Activated B cell treated with CpG ODN at 0.5 μM for 24 hours (primary cell): ENCODE measurements at regions not wholly inside any gene's neighbourhood (a gene's known extent, or its start where the extent isn't known, plus 50 kb on each side); places are given as distances from the start of the nearest gene placed in this dataset.

Experiments
- ATAC-seq: fragments of 200-7000 bp; cut with Tn5 transposase; one replicate; pipeline ENCODE4 v1.10.0; 2021; ENCODE audit warnings: low read depth, mild to moderate bottlenecking, moderate library complexity
- CTCF ChIA-PET: fragments of 350-600 bp; sonication (Branson Sonifier 250); formaldehyde crosslinking; loops from one replicate; lab custom pipeline; 2021; ENCODE audit warnings: antibody characterized with exemption; lab: Charles Lee
- POLR2A ChIA-PET: fragments of 350-600 bp; sonication (Branson Sonifier 250); formaldehyde crosslinking; loops from one replicate; lab custom pipeline; 2021; ENCODE audit warnings: antibody characterized with exemption; lab: Charles Lee
- DNase-seq: peaks from one replicate; pipeline ENCODE4 v3.0.0; 2022
- H3K27ac Mint-ChIP-seq: one replicate; pipeline ENCODE4 v1.8.0; 2020; ENCODE audit warnings: mixed read lengths
- H3K27me3 Mint-ChIP-seq: one replicate; pipeline ENCODE4 v1.8.0; 2021; ENCODE audit warnings: mixed read lengths
- H3K36me3 Mint-ChIP-seq: one replicate; pipeline ENCODE4 v1.8.0; 2021; ENCODE audit warnings: low read depth, mixed read lengths
- H3K4me1 Mint-ChIP-seq: one replicate; pipeline ENCODE4 v1.8.0; 2021; ENCODE audit warnings: mixed read lengths
- H3K4me3 Mint-ChIP-seq: one replicate; pipeline ENCODE4 v1.8.0; 2020; ENCODE audit warnings: mild to moderate bottlenecking, mixed read lengths
- H3K9me3 Mint-ChIP-seq: one replicate; pipeline ENCODE4 v1.8.0; 2020; ENCODE audit warnings: mixed read lengths
- CTCF ChIP-seq: fragments of 200-600 bp; IDR thresholded peaks from one replicate; pipeline ENCODE4 v1.8.0; 2022; ENCODE audit warnings: antibody characterized with exemption, mild to moderate bottlenecking
- intact Hi-C: fragments of 100-400 bp; cut with micrococcal nuclease; formaldehyde crosslinking; loops from one replicate; pipeline ENCODE4 v1.15.1; 2024

- H3K36me3 Mint-ChIP-seq: peaks cover 1% of the 10 kb centered on the region
- peaks cover 5% of the 10 kb centered on the region for H3K4me1 Mint-ChIP-seq
- no peak overlapping the region for H3K4me3 Mint-ChIP-seq
- intact Hi-C loops: loop anchor here (10.0 kb wide), 1 partner anchor 1028 kb away; no protein-coding TSS in a partner anchor
- ATAC-seq (no peak), DNase-seq (no peak)
- no peaks in the 10 kb centered on the region for H3K27me3 Mint-ChIP-seq
- ChIA-PET POLR2A (no interaction called here), CTCF (interaction anchor here (0.7 to 2.3 kb wide), 22 partner anchors 8 to 439 kb away, joined by 3 to 14 read pairs (median 4); no protein-coding TSS in a partner anchor)
- H3K27ac Mint-ChIP-seq: no peak overlapping the region
- no peak for TF ChIP-seq CTCF
- H3K9me3 Mint-ChIP-seq: peaks cover 6% of the 10 kb centered on the region
Observed at GRCh38 chr1:199112365-199112764, 473.5 kb downstream of the PTPRC start.

DNA sequence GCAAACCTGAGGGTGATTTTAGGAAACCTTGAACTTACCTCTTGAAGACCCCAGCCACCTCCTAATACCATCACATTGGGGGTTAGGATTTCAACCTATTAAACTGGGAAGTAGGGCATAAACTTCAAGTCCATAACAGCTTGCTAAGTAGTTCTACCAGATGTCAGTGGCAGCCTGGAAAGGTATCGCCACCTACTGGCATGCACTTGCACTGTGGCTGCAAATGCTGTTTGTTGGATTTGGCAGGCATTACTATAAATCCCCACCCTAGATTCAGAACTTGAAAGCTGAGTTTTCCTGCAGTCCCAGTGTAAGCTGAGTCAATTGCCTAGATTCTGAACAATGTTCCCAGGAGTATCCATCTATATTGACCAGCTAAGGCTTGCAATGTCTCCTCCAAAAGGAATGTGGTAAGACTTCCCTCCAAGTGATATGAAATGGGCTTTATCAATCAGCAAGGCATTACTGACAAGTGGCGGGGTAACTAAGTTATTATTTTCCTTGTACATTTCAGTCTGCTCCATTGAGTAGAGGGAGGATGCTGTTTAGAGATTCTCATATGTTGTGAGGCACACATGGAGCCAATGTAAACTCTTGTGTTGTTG lies 474.5 kb downstream of the PTPRC start:
- Mint-ChIP-seq H3K27ac (no peak overlapping the region), H3K4me3 (no peak overlapping the region)
- POLR2A ChIA-PET: no interaction called here

GRCh38 chr1:199116488-199116887 lies 477.6 kb downstream of the PTPRC start:
- H3K4me3 Mint-ChIP-seq: no peak overlapping the region
- ATAC-seq: no peak
- H3K4me1 Mint-ChIP-seq: peaks cover 5% of the 10 kb centered on the region
- CTCF ChIA-PET: no interaction called here
- POLR2A ChIA-PET: no interaction called here
- TF ChIP-seq CTCF: no peak
- intact Hi-C loops: loop anchor here (10.0 kb wide), 1 partner anchor 1032 kb away; no protein-coding TSS in a partner anchor
- no peaks in the 10 kb centered on the region for H3K9me3 Mint-ChIP-seq
- H3K27ac Mint-ChIP-seq: no peak overlapping the region
- H3K27me3 Mint-ChIP-seq: no peaks in the 10 kb centered on the region
- no peak for DNase-seq
- no peaks in the 10 kb centered on the region for H3K36me3 Mint-ChIP-seq

More for the DNA sequence above, 474.5 kb downstream of the PTPRC start:
- CTCF ChIA-PET: interaction anchor here (0.7 to 2.3 kb wide), 26 partner anchors 9 to 438 kb away, joined by 3 to 14 read pairs (median 4); no protein-coding TSS in a partner anchor
- no peaks in the 10 kb centered on the region for H3K27me3 Mint-ChIP-seq
- H3K9me3 Mint-ChIP-seq: no peaks in the 10 kb centered on the region
- no peak for TF ChIP-seq CTCF
- ATAC-seq (peak; percentile 57), DNase-seq (peak; percentile 21)
- peaks cover 5% of the 10 kb centered on the region for H3K4me1 Mint-ChIP-seq
- H3K36me3 Mint-ChIP-seq: peaks cover 1% of the 10 kb centered on the region
- intact Hi-C loops: loop anchor here (1.0 to 10.0 kb wide), 5 partner anchors 176 to 1029 kb away; no protein-coding TSS in a partner anchor

- TF ChIP-seq CTCF: no peak
- intact Hi-C loops: no loop called here
- Mint-ChIP-seq H3K27ac (no peak overlapping the region), H3K4me3 (no peak overlapping the region), H3K27me3 (no peaks in the 10 kb centered on the region), H3K36me3 (no peaks in the 10 kb centered on the region), H3K9me3 (no peaks in the 10 kb centered on the region), H3K4me1 (no peaks in the 10 kb centered on the region)
- CTCF ChIA-PET: interaction anchor here (2.5 kb wide), 1 partner anchor 8 kb away, joined by 9 read pairs; no protein-coding TSS in a partner anchor
- ATAC-seq (no peak), DNase-seq (no peak)
- POLR2A ChIA-PET: no interaction called here
Observed at GRCh38 chr1:199121047-199121446, 482.2 kb downstream of the PTPRC start.

GRCh38 chr1:199122085-199122484 lies 483.2 kb downstream of the PTPRC start:
- DNase-seq (no peak), ATAC-seq (no peak)
- CTCF ChIA-PET: interaction anchor here (2.5 kb wide), 1 partner anchor 9 kb away, joined by 9 read pairs; no protein-coding TSS in a partner anchor
- intact Hi-C loops: no loop called here
- no peaks in the 10 kb centered on the region for H3K27me3 Mint-ChIP-seq
- no peak overlapping the region for H3K27ac Mint-ChIP-seq
- POLR2A ChIA-PET: no interaction called here
- no peak overlapping the region for H3K4me3 Mint-ChIP-seq
- no peaks in the 10 kb centered on the region for H3K36me3 Mint-ChIP-seq
- no peak for TF ChIP-seq CTCF
- no peaks in the 10 kb centered on the region for H3K4me1 Mint-ChIP-seq
- no peaks in the 10 kb centered on the region for H3K9me3 Mint-ChIP-seq
